CD14-positive monocyte (primary cell): ENCODE measurements at regions not wholly inside any gene's neighbourhood (a gene's known extent, or its start where the extent isn't known, plus 50 kb on each side); places are given as distances from the start of the nearest gene placed in this dataset.

Experiments used
- DNase-seq, 3 donors: peaks; one replicate each; pipeline ENCODE4 v3.0.0-alpha.2; 2011 to 2022
- H2AFZ ChIP-seq: 2 replicates; pipeline ENCODE4 v1.6.0; 2012; ENCODE audit warnings: mild to moderate bottlenecking, low read depth, low read length, inconsistent platforms; ENCODE audit not compliant: insufficient read depth, poor library complexity, severe bottlenecking
- H3K27ac ChIP-seq, 2 donors: 1 replicate in 1 of 2; 2 replicates in 1 of 2; pipeline ENCODE4 v1.5.1; 2012 to 2013; ENCODE audit warnings: low read length in 2 of 2, control low read depth in 1 of 2, inconsistent platforms in 1 of 2, low read depth in 1 of 2, mild to moderate bottlenecking in 1 of 2
- H3K27me3 ChIP-seq, 2 donors: one replicate each; pipeline versions ENCODE4 v1.6.0 to v1.6.1; 2011 to 2013; ENCODE audit warnings: low read length in 2 of 2; ENCODE audit not compliant: control insufficient read depth in 2 of 2, insufficient read depth in 2 of 2
- H3K36me3 ChIP-seq, 2 donors: replicated peaks in 1 of 2; 1 replicate in 1 of 2; 2 replicates in 1 of 2; pipeline versions ENCODE4 v1.5.1 to v1.6.1; 2012 to 2013; ENCODE audit warnings: low read length in 2 of 2, control low read depth in 1 of 2, inconsistent platforms in 1 of 2, mild to moderate bottlenecking in 1 of 2; ENCODE audit not compliant: insufficient read depth in 2 of 2, control insufficient read depth in 1 of 2
- H3K4me1 ChIP-seq, 2 donors: 1 replicate in 1 of 2; 2 replicates in 1 of 2; pipeline versions ENCODE4 v1.5.1 to v1.6.1; 2012 to 2013; ENCODE audit warnings: low read length in 2 of 2, control low read depth in 1 of 2, inconsistent platforms in 1 of 2, mild to moderate bottlenecking in 1 of 2, moderate library complexity in 1 of 2; ENCODE audit not compliant: insufficient read depth in 2 of 2, control insufficient read depth in 1 of 2
- H3K4me2 ChIP-seq: replicated peaks from 2 replicates; pipeline ENCODE3; 2012; ENCODE audit warnings: low read length, moderate library complexity, mild to moderate bottlenecking; ENCODE audit not compliant: poor library complexity, severe bottlenecking; ENCODE audit errors: extremely low read depth
- H3K4me3 ChIP-seq, 3 experiments: fragments of 200-600 bp in 1 of 3; sonication (generic) in 1 of 3; replicated peaks in 1 of 3; 1 replicate in 2 of 3; 2 replicates in 1 of 3; pipeline ENCODE4 v1.5.1; 2011 to 2013; ENCODE audit warnings: low read length in 3 of 3, mild to moderate bottlenecking in 3 of 3, control low read depth in 2 of 3, low read depth in 2 of 3, inconsistent platforms in 1 of 3, moderate library complexity in 1 of 3
- H3K79me2 ChIP-seq: 2 replicates; pipeline ENCODE4 v1.6.0; 2012; ENCODE audit warnings: mild to moderate bottlenecking, control low read depth, inconsistent platforms, low read length, moderate library complexity; ENCODE audit not compliant: insufficient read depth
- H3K9ac ChIP-seq: 2 replicates; pipeline ENCODE4 v1.6.0; 2017; ENCODE audit warnings: low read length, mild to moderate bottlenecking; ENCODE audit not compliant: insufficient read depth, poor library complexity, severe bottlenecking
- H3K9me3 ChIP-seq, 2 donors: replicated peaks in 1 of 2; 1 replicate in 1 of 2; 2 replicates in 1 of 2; pipeline versions ENCODE4 v1.5.1 to v1.6.1; 2012 to 2013; ENCODE audit warnings: low read length in 2 of 2, control low read depth in 1 of 2; ENCODE audit not compliant: control insufficient read depth in 1 of 2, insufficient read depth in 1 of 2
- H4K20me1 ChIP-seq: 2 replicates; pipeline ENCODE4 v1.6.0; 2012; ENCODE audit warnings: mild to moderate bottlenecking, low read length, control low read depth, moderate library complexity; ENCODE audit not compliant: insufficient read depth
- H3K27ac Mint-ChIP-seq, 7 donors: one replicate each; pipeline ENCODE4 v1.8.0; 2020; ENCODE audit warnings: mild to moderate bottlenecking in 7 of 7, mixed read lengths in 7 of 7, moderate library complexity in 6 of 7, inconsistent platforms in 2 of 7
- H3K27me3 Mint-ChIP-seq, 3 donors: one replicate each; pipeline ENCODE4 v1.8.0; 2021 to 2022; ENCODE audit warnings: low read depth in 3 of 3, mild to moderate bottlenecking in 3 of 3, mixed read lengths in 3 of 3, moderate library complexity in 3 of 3, inconsistent platforms in 1 of 3
- H3K36me3 Mint-ChIP-seq, 2 donors: one replicate each; pipeline ENCODE4 v1.8.0; 2020; ENCODE audit warnings: mixed read lengths in 2 of 2, inconsistent platforms in 1 of 2, mild to moderate bottlenecking in 1 of 2
- H3K4me1 Mint-ChIP-seq: one replicate; pipeline ENCODE4 v1.8.0; 2020; ENCODE audit warnings: mild to moderate bottlenecking, mixed read lengths
- H3K4me3 Mint-ChIP-seq, 2 donors: one replicate each; pipeline ENCODE4 v1.8.0; 2020; ENCODE audit warnings: mild to moderate bottlenecking in 2 of 2, mixed read lengths in 2 of 2, moderate library complexity in 1 of 2
- H3K9me3 Mint-ChIP-seq, 7 donors: one replicate each; pipeline ENCODE4 v1.8.0; 2020 to 2022; ENCODE audit warnings: mixed read lengths in 7 of 7, mild to moderate bottlenecking in 6 of 7, moderate library complexity in 6 of 7, inconsistent platforms in 2 of 7
- CTCF ChIP-seq: fragments of 200-600 bp; IDR thresholded peaks from one replicate; pipeline ENCODE4 v1.8.0; 2022; ENCODE audit warnings: antibody characterized with exemption, mild to moderate bottlenecking
- WGBS: methylation state at CpG from one replicate; pipeline ENCODE4 v1.1.5; 2013; ENCODE audit warnings: missing lambda C conversion rate; ENCODE audit not compliant: insufficient coverage; 5-methylcytosine and 5-hydroxymethylcytosine counted together
- intact Hi-C, 2 donors: fragments of 100-400 bp; cut with micrococcal nuclease; formaldehyde crosslinking; loops; one replicate each; pipeline versions ENCODE4 v1.15.0 to v1.15.1; 2023

- WGBS: no CpG with 5 or more reads among the region's 3 CpGs
- Mint-ChIP-seq H3K36me3 (no peaks in the 10 kb centered on the region), H3K27ac (no peak overlapping the region), H3K4me3 (no peak overlapping the region), H3K27me3 (no peaks in the 10 kb centered on the region), H3K4me1 (no peaks in the 10 kb centered on the region), H3K9me3 (peaks cover 0 to 1% (median 0%) of the 10 kb centered on the region in 7 donors)
- no peak for DNase-seq
- Histone ChIP-seq H3K9me3 (no peaks in the 10 kb centered on the region), H3K27ac (no peak overlapping the region), H3K4me3 (no peak overlapping the region), H3K4me2 (no peak overlapping the region), H3K79me2 (no peaks in the 10 kb centered on the region), H3K4me1 (no peaks in the 10 kb centered on the region), H3K36me3 (no peaks in the 10 kb centered on the region), H3K9ac (no peak overlapping the region), H4K20me1 (no peaks in the 10 kb centered on the region), H2AFZ (no peak overlapping the region), H3K27me3 (no peaks in the 10 kb centered on the region)
- intact Hi-C loops: no loop called here
- TF ChIP-seq CTCF: no peak
Measured at GRCh38 chr5:109951348-109951747, 261.6 kb downstream of the MAN2A1 start.

- Mint-ChIP-seq H3K4me3 (no peak overlapping the region), H3K9me3 (peaks cover 0 to 1% (median 0%) of the 10 kb centered on the region in 7 donors), H3K27ac (no peak overlapping the region), H3K4me1 (no peaks in the 10 kb centered on the region), H3K27me3 (no peaks in the 10 kb centered on the region), H3K36me3 (no peaks in the 10 kb centered on the region)
- Histone ChIP-seq H3K9me3 (no peaks in the 10 kb centered on the region), H4K20me1 (no peaks in the 10 kb centered on the region), H3K4me2 (no peak overlapping the region), H2AFZ (no peak overlapping the region), H3K4me1 (no peaks in the 10 kb centered on the region), H3K4me3 (no peak overlapping the region), H3K9ac (no peak overlapping the region), H3K27me3 (no peaks in the 10 kb centered on the region), H3K79me2 (no peaks in the 10 kb centered on the region), H3K36me3 (no peaks in the 10 kb centered on the region), H3K27ac (no peak overlapping the region)
- intact Hi-C loops: no loop called here
- no CpG with 5 or more reads among the region's 5 CpGs for WGBS
- DNase-seq: no peak
- no peak for TF ChIP-seq CTCF
Measured at GRCh38 chr5:109951758-109952157, 262.0 kb downstream of the MAN2A1 start.
